Kidney (tissue), 13 donors: ENCODE measurements at regions not wholly inside any gene's neighbourhood (a gene's known extent, or its start where the extent isn't known, plus 50 kb on each side); places are given as distances from the start of the nearest gene placed in this dataset.

Source experiments
- DNase-seq, 5 donors: peaks; one replicate each; pipeline ENCODE4 v3.0.0-alpha.2; 2013 to 2020
- FAIRE-seq: peaks from 2 replicates; lab custom pipeline; 2012; peaks lifted over from hg19 to GRCh38; lab: Jason Lieb, UNC
- H3K27ac ChIP-seq, 2 donors: one replicate each; pipeline ENCODE4 v1.7.0; 2013; ENCODE audit warnings: low read depth in 2 of 2, low read length in 2 of 2, inconsistent platforms in 1 of 2
- H3K27me3 ChIP-seq: one replicate; pipeline ENCODE4 v1.7.1; 2013; ENCODE audit warnings: low read length, inconsistent platforms; ENCODE audit not compliant: control insufficient read depth, insufficient read depth
- H3K36me3 ChIP-seq, 3 donors: one replicate each; pipeline versions ENCODE4 v1.7.0 to v1.7.1; 2013; ENCODE audit warnings: low read length in 3 of 3, control low read depth in 1 of 3, inconsistent platforms in 1 of 3; ENCODE audit not compliant: insufficient read depth in 3 of 3, control insufficient read depth in 2 of 3
- H3K4me1 ChIP-seq, 3 donors: one replicate each; pipeline versions ENCODE4 v1.7.0 to v1.7.1; 2013; ENCODE audit warnings: low read length in 3 of 3, inconsistent platforms in 1 of 3, low read depth in 1 of 3; ENCODE audit not compliant: control insufficient read depth in 2 of 3, insufficient read depth in 2 of 3
- H3K4me3 ChIP-seq, 3 donors: one replicate each; pipeline versions ENCODE4 v1.7.0 to v1.8.1; 2013; ENCODE audit warnings: low read length in 3 of 3, control low read depth in 1 of 3, inconsistent platforms in 1 of 3
- H3K9ac ChIP-seq, 3 donors: one replicate each; pipeline versions ENCODE4 v1.7.0 to v1.7.1; 2013; ENCODE audit warnings: low read length in 3 of 3, control low read depth in 1 of 3, inconsistent platforms in 1 of 3
- H3K9me3 ChIP-seq, 3 donors: one replicate each; pipeline versions ENCODE4 v1.7.0 to v1.7.1; 2013; ENCODE audit warnings: low read length in 3 of 3, control low read depth in 1 of 3, inconsistent platforms in 1 of 3; ENCODE audit not compliant: control insufficient read depth in 2 of 3, insufficient read depth in 1 of 3
- intact Hi-C: fragments of 100-400 bp; cut with DNase I; formaldehyde crosslinking; loops from one replicate; pipeline ENCODE4 v1.11.1; 2022
- TF ChIP-seq, protein P1 (sequence below): IDR thresholded peaks from 3 replicates; pipeline ENCODE4 v1.5.1; 2012; ENCODE audit warnings: mild to moderate bottlenecking, moderate library complexity, borderline replicate concordance; ENCODE audit not compliant: insufficient read depth; ENCODE audit errors: extremely low read depth
- donor health status: control.
- donor health status: control.
- donor health status: control.
- donor health status: control.
- donor health status: control.
- donor health status: DM: yes; HTN: yes; CAD: no.
- donor health status: Normal renal cell carcinoma (clear cell type).

- TF ChIP-seq, protein P1, sequence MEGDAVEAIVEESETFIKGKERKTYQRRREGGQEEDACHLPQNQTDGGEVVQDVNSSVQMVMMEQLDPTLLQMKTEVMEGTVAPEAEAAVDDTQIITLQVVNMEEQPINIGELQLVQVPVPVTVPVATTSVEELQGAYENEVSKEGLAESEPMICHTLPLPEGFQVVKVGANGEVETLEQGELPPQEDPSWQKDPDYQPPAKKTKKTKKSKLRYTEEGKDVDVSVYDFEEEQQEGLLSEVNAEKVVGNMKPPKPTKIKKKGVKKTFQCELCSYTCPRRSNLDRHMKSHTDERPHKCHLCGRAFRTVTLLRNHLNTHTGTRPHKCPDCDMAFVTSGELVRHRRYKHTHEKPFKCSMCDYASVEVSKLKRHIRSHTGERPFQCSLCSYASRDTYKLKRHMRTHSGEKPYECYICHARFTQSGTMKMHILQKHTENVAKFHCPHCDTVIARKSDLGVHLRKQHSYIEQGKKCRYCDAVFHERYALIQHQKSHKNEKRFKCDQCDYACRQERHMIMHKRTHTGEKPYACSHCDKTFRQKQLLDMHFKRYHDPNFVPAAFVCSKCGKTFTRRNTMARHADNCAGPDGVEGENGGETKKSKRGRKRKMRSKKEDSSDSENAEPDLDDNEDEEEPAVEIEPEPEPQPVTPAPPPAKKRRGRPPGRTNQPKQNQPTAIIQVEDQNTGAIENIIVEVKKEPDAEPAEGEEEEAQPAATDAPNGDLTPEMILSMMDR: no peak
- Histone ChIP-seq H3K27ac (no peak overlapping the region), H3K36me3 (no peaks in the 10 kb centered on the region), H3K27me3 (no peaks in the 10 kb centered on the region), H3K4me3 (no peak overlapping the region), H3K9me3 (no peaks in the 10 kb centered on the region), H3K4me1 (no peaks in the 10 kb centered on the region), H3K9ac (no peak overlapping the region)
- no peak for FAIRE-seq
- DNase-seq: no peak
- intact Hi-C loops: no loop called here
Measured at GRCh38 chr20:22908437-22908836, 126.7 kb upstream of the SSTR4 start.

DNA sequence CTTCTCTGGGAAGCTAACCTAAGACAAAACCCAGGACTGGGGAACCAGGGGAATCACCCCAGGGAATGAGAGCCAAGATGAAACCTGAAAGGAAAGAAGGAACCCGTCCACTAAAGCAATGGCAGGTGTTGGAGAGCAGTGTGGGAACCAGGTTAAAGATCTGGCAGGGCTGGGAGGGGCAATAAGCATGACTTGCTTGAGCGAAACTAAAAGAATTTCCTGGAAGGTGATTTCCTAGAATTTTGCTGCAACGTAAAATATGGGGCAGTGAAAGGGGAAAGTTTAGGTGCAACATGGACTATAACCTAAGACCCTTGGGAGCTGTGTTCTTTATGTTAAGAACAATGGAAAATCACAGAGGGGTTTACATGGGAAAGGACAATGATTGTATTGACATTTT, 126.2 kb upstream of the SSTR4 start:
- DNase-seq (no peak), FAIRE-seq (no peak)
- no peaks in the 10 kb centered on the region for H3K9me3 ChIP-seq
- H3K4me3 ChIP-seq: no peak overlapping the region
- no peak overlapping the region for H3K9ac ChIP-seq
- H3K36me3 ChIP-seq: no peaks in the 10 kb centered on the region
- no peak overlapping the region for H3K27ac ChIP-seq
- no peaks in the 10 kb centered on the region for H3K27me3 ChIP-seq
- H3K4me1 ChIP-seq: no peaks in the 10 kb centered on the region
- TF ChIP-seq, protein P1: no peak
- intact Hi-C loops: no loop called here

DNA sequence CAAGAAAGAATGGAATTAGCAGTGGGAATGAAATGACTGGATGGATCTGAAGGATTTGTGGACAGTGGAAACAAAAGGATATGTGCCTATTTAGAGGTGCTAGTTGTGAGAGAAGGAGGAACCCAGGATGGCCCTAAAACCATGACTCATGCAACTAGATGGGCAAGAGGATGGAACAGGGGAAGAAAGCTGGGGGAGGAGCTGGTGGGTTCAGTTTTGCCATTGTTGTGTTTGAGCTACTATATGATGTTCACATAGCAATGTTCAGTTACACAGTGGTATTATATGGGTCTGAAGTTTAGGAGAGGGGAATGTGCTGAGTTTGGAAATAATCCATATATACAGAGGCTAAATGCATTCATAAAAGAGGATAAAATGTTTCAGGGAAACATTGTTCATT, 125.7 kb upstream of the SSTR4 start:
- intact Hi-C loops: no loop called here
- no peak for FAIRE-seq
- Histone ChIP-seq H3K4me1 (no peaks in the 10 kb centered on the region), H3K4me3 (no peak overlapping the region), H3K9ac (no peak overlapping the region), H3K27me3 (no peaks in the 10 kb centered on the region), H3K36me3 (no peaks in the 10 kb centered on the region), H3K27ac (no peak overlapping the region), H3K9me3 (no peaks in the 10 kb centered on the region)
- TF ChIP-seq, protein P1: no peak
- DNase-seq: no peak

- H3K9me3 ChIP-seq: no peaks in the 10 kb centered on the region
- no peak overlapping the region for H3K9ac ChIP-seq
- intact Hi-C loops: loop anchor here (10.0 kb wide), 1 partner anchor 114 kb away; no protein-coding TSS in a partner anchor
- DNase-seq (no peak), FAIRE-seq (no peak)
- TF ChIP-seq, protein P1: no peak
- H3K4me3 ChIP-seq: no peak overlapping the region
- no peaks in the 10 kb centered on the region for H3K36me3 ChIP-seq
- H3K4me1 ChIP-seq: no peaks in the 10 kb centered on the region
- no peak overlapping the region for H3K27ac ChIP-seq
- no peaks in the 10 kb centered on the region for H3K27me3 ChIP-seq
Measured at GRCh38 chr20:22910287-22910852, 124.7 kb upstream of the SSTR4 start.
